Psoas muscle (tissue), 7 donors: ENCODE measurements at regions not wholly inside any gene's neighbourhood (a gene's known extent, or its start where the extent isn't known, plus 50 kb on each side); places are given as distances from the start of the nearest gene placed in this dataset.

Experiments used
- ATAC-seq, 4 donors: fragments of 200-7000 bp; cut with Tn5 transposase; one replicate each; pipeline ENCODE4 v1.9.1; 2020; ENCODE audit warnings: moderate library complexity in 3 of 4, mild to moderate bottlenecking in 2 of 4
- DNase-seq, 2 donors: peaks; one replicate each; pipeline ENCODE4 v3.0.0-alpha.2; 2020
- H3K27ac ChIP-seq: fragments of 200-600 bp; one replicate; pipeline ENCODE4 v1.8.0; 2022
- H3K27me3 ChIP-seq, 3 donors: fragments of 200-600 bp in 1 of 3; one replicate each; pipeline versions ENCODE4 v1.6.1 to v1.8.0; 2013 to 2022; ENCODE audit warnings: low read length in 2 of 3, mild to moderate bottlenecking in 2 of 3, moderate library complexity in 1 of 3; ENCODE audit not compliant: insufficient read depth in 3 of 3
- H3K36me3 ChIP-seq, 2 donors: fragments of 200-600 bp in 1 of 2; one replicate each; pipeline versions ENCODE4 v1.6.1 to v1.8.0; 2013 to 2022; ENCODE audit warnings: low read depth in 1 of 2, mild to moderate bottlenecking in 1 of 2, moderate library complexity in 1 of 2; ENCODE audit not compliant: insufficient read depth in 1 of 2
- H3K4me1 ChIP-seq: fragments of 200-600 bp; one replicate; pipeline ENCODE4 v1.8.0; 2022
- H3K4me3 ChIP-seq: fragments of 200-600 bp; one replicate; pipeline ENCODE4 v1.8.0; 2022; ENCODE audit warnings: mild to moderate bottlenecking
- H3K9me3 ChIP-seq: fragments of 200-600 bp; one replicate; pipeline ENCODE4 v1.8.0; 2022
- WGBS, 3 donors: extraction: QIAGEN DNeasy Blood & Tissue Kit; methylation state at CpG; one replicate each; pipeline versions ENCODE4 v1.1.6 to v1.1.7; 2013; 5-methylcytosine and 5-hydroxymethylcytosine counted together
- intact Hi-C, 2 donors: fragments of 100-400 bp; cut with DNase I; formaldehyde crosslinking; loops; one replicate each; pipeline versions ENCODE4 v1.11.0 to v1.14.2; 2022
- TF ChIP-seq, protein P1 (sequence below): fragments of 200-600 bp; IDR thresholded peaks from one replicate; pipeline ENCODE4 v1.8.0; 2022; ENCODE audit warnings: antibody characterized with exemption
- donor health status: healthy with polysubstance abuse.
- donor health status: DM: no; HTN: no; CAD: no; lungs with moderate emphysema.
- donor health status: Bipolar disorder and iron deficiency.
- donor health status: healthy.
- donor health status: DM: yes; HTN: yes; CAD: no.
- donor health status: DM: no; HTN: no; CAD: no.
- donor health status: DM: yes; HTN: yes; CAD: no.

DNA sequence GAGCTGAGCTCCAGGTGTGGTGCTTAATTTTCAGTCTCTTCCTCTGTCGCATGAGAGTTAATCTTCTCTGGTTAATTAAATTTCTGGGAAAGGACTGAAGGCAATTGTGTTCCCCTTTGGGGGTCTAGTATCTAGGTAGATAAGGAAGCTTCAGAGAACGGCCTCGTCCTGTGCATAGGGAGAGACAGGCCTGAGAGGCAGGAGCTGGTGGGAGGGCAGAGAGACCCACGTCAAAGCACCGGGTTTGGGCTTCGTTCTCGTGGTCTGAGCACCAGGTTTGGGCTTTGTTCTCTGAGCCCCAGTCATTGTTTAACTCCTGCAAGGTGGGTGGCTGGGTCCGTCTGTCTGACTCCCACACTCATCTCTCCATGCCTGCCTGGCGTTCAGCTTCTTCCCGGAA is 160.8 kb upstream of the PITRM1 start:
- no peaks in the 10 kb centered on the region for H3K4me1 ChIP-seq
- no peak overlapping the region for H3K4me3 ChIP-seq
- H3K36me3 ChIP-seq = no peaks in the 10 kb centered on the region
- intact Hi-C loops = no loop called here
- no peak for DNase-seq
- no peak overlapping the region for H3K27ac ChIP-seq
- no peaks in the 10 kb centered on the region for H3K9me3 ChIP-seq
- TF ChIP-seq, protein P1, sequence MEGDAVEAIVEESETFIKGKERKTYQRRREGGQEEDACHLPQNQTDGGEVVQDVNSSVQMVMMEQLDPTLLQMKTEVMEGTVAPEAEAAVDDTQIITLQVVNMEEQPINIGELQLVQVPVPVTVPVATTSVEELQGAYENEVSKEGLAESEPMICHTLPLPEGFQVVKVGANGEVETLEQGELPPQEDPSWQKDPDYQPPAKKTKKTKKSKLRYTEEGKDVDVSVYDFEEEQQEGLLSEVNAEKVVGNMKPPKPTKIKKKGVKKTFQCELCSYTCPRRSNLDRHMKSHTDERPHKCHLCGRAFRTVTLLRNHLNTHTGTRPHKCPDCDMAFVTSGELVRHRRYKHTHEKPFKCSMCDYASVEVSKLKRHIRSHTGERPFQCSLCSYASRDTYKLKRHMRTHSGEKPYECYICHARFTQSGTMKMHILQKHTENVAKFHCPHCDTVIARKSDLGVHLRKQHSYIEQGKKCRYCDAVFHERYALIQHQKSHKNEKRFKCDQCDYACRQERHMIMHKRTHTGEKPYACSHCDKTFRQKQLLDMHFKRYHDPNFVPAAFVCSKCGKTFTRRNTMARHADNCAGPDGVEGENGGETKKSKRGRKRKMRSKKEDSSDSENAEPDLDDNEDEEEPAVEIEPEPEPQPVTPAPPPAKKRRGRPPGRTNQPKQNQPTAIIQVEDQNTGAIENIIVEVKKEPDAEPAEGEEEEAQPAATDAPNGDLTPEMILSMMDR = no peak
- ATAC-seq = no peak
- no peaks in the 10 kb centered on the region for H3K27me3 ChIP-seq
- 87 to 89% (median 88%) methylated on average over 10 of the region's 10 CpGs for WGBS, 3 donors

DNA sequence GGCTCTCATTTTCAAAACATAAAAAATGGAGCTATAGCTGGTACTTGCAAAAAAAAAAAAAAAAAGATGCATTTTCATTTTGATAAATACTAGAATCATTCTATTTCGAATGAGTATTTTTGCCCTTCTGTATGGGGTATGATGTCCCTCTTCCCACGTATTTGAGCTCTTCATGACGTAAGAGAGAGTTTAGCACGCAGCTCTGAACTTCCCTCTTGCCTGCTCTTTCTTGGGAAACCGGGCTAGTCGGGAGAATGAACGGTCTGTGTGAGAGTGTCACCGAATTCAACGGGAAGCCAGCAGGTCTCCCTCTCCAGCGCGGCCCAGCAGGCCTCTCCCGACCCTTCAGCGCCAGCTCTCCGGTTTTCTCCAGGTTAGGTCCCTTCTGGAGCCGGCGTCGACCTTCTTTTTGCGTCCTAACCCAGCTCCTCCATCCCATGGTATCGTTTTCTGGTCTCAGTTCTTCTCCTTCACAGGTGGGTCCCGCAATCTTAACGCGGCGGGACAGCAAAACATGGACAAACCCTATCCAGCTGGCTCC is 159.2 kb upstream of the PITRM1 start:
- Histone ChIP-seq H3K27ac (no peak overlapping the region), H3K4me1 (no peaks in the 10 kb centered on the region), H3K4me3 (no peak overlapping the region), H3K9me3 (no peaks in the 10 kb centered on the region), H3K36me3 (no peaks in the 10 kb centered on the region), H3K27me3 (no peaks in the 10 kb centered on the region)
- TF ChIP-seq, protein P1 = no peak
- WGBS, 3 donors = 96 to 97% (median 97%) methylated on average over 23 of the region's 23 CpGs
- intact Hi-C loops = no loop called here
- DNase-seq (no peak), ATAC-seq (no peak)

DNA sequence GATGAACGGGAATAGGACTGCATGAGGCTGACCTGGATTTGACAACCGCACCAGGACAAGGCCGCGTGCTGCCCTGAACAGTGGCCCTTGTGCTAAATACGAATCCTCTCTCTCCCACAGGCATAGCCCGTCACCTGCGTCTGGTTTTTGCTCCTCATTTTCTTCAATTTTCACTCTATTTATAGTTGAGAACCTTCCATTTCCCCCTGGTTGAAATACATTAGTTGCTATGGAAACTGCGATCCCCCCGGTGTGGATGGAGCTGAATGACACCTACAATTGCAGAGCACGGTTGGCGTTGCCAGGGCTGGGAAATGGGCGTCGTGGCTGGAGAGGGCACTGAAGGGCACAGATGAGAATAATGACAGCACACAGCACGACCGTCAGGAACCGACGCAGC is 158.6 kb upstream of the PITRM1 start:
- H3K27ac ChIP-seq = no peak overlapping the region
- H3K36me3 ChIP-seq = no peaks in the 10 kb centered on the region
- no peak overlapping the region for H3K4me3 ChIP-seq
- no peak for DNase-seq
- intact Hi-C loops = no loop called here
- no peaks in the 10 kb centered on the region for H3K4me1 ChIP-seq
- 92 to 95% (median 94%) methylated on average over 17 of the region's 17 CpGs for WGBS, 3 donors
- H3K9me3 ChIP-seq = no peaks in the 10 kb centered on the region
- ATAC-seq = no peak
- H3K27me3 ChIP-seq = no peaks in the 10 kb centered on the region
- TF ChIP-seq, protein P1 = no peak

DNA sequence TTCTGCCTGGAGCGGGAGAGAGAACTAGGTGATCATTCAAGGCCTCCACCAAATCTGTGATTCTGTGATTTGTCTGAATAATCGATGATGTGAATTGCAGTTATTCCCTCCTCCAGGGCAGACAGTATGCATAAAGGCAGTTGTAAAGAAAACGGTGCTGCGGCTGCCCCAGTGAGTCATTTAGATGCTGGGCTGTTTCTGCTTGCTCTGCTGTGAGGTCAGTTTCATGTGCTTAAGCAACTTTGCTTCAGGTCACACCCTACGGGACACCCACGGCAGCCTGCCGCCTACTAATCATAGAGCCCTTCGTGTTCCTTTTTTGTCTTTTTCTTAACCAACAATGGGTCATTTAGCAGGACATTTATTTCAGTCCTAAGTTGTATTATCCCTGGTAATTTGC is 158.1 kb upstream of the PITRM1 start:
- Histone ChIP-seq H3K27ac (no peak overlapping the region), H3K27me3 (no peaks in the 10 kb centered on the region), H3K4me1 (no peaks in the 10 kb centered on the region), H3K9me3 (no peaks in the 10 kb centered on the region), H3K4me3 (no peak overlapping the region), H3K36me3 (no peaks in the 10 kb centered on the region)
- intact Hi-C loops = no loop called here
- DNase-seq (peak; percentile 39 to 59), ATAC-seq (peak in 1 of 4 donors; percentile 54)
- WGBS, 3 donors = 77 to 89% (median 78%) methylated on average over 8 of the region's 8 CpGs
- TF ChIP-seq, protein P1 = no peak
